ENCODE measurements at regions not wholly inside any gene's neighbourhood (a gene's known extent, or its start where the extent isn't known, plus 50 kb on each side); places are given as distances from the start of the nearest gene placed in this dataset.

DNA sequence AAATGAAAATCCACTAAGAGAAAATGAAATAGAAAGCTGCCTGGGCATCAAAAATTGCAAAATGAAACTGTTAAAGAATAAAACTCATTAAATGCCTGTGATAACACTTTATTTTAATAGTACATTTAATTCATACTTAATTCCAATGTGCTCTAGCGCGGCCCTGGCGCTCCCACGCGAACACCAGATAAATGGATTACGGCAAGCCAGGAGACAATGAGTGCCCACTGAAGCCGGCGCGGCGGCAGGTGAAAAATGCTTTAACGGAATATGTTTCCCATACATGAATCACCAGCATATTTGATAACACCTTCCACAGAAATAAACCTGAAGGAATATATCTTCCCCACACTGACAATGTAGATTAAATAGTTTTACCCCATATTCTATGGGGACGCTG is 245.5 kb downstream of the RBFOX3 start:
- Histone ChIP-seq H3K4me3 (ENCODE audit: insufficient read depth, low read length, poor library complexity, severe bottlenecking) (no peak overlapping the region), H4K20me1 (ENCODE audit: low read depth, low read length) (no peaks in the 10 kb centered on the region), H3K9ac (ENCODE audit: low read length) (no peak overlapping the region), H3K4me2 (ENCODE audit: low read depth, low read length, poor library complexity, severe bottlenecking) (no peak overlapping the region), H3K9me2 (replicated peaks; ENCODE audit: insufficient read depth, low read length) (no peaks in the 10 kb centered on the region), H3K36me3 (ENCODE audit: low read length) (no peaks in the 10 kb centered on the region), H2AFZ (ENCODE audit: low read depth, low read length, severe bottlenecking) (no peak overlapping the region), H3F3A (ENCODE audit: insufficient read depth) (no peaks in the 10 kb centered on the region), H3K27me3 (ENCODE audit: low read length) (no peaks in the 10 kb centered on the region), H3K79me2 (ENCODE audit: insufficient read depth, low read length) (no peaks in the 10 kb centered on the region), H3K9me3 (ENCODE audit: insufficient read depth, low read length) (no peaks in the 10 kb centered on the region), H3K27ac (ENCODE audit: low read depth, low read length) (no peak overlapping the region)
- TF ChIP-seq, protein P1, sequence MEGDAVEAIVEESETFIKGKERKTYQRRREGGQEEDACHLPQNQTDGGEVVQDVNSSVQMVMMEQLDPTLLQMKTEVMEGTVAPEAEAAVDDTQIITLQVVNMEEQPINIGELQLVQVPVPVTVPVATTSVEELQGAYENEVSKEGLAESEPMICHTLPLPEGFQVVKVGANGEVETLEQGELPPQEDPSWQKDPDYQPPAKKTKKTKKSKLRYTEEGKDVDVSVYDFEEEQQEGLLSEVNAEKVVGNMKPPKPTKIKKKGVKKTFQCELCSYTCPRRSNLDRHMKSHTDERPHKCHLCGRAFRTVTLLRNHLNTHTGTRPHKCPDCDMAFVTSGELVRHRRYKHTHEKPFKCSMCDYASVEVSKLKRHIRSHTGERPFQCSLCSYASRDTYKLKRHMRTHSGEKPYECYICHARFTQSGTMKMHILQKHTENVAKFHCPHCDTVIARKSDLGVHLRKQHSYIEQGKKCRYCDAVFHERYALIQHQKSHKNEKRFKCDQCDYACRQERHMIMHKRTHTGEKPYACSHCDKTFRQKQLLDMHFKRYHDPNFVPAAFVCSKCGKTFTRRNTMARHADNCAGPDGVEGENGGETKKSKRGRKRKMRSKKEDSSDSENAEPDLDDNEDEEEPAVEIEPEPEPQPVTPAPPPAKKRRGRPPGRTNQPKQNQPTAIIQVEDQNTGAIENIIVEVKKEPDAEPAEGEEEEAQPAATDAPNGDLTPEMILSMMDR (IDR thresholded peaks at IDR 0.05; ENCODE audit: insufficient read depth, low read length, poor library complexity, severe bottlenecking) = no peak
- TF ChIP-seq EZH2phosphoT487 (conservative IDR thresholded peaks at IDR 0.05; ENCODE audit: low read length) = no peak

DNA sequence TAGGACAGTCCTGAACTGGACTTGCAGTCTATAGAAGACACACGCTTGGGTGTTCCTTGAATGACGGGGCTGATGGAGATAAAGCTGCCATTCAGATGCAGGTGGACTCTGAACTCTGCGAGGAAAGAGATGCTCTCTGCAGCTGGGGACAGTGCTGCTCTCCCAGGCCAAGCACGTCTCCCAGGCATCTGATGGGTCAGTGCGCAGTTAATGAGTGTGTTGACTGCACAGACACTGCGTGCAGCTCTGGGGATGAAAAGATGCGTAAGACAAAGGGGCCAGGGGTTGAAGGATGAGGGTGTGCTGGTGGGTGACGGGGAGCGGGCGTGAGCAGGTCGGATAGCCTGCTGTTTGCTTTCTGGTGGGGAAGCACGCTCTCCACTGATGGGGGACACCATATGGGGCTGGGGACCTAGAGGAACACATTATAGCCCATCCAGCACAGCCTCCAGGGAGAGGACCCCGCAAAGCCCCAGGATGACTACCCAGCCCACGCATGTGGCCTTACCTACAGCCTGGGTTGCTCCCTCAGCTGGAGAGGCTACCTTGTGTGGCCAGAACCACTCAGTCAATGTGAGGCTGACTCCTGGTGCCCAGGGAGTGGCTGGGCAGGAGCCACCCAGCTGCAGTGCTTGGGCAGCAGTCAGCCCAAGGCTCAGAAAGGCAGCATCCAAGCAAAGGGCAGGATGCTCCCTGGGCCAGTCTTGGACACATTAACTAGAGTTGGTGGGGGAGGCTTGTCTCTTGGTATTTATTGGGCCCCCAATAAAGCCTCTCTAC is 246.3 kb downstream of the RBFOX3 start:
- Histone ChIP-seq H3K27ac (ENCODE audit: low read depth, low read length) (no peak overlapping the region), H3K36me3 (ENCODE audit: low read length) (no peaks in the 10 kb centered on the region), H3K9me2 (replicated peaks; ENCODE audit: insufficient read depth, low read length) (no peaks in the 10 kb centered on the region), H3K9ac (ENCODE audit: low read length) (no peak overlapping the region), H3K27me3 (ENCODE audit: low read length) (no peaks in the 10 kb centered on the region), H3K4me3 (ENCODE audit: insufficient read depth, low read length, poor library complexity, severe bottlenecking) (no peak overlapping the region), H3K9me3 (ENCODE audit: insufficient read depth, low read length) (no peaks in the 10 kb centered on the region), H2AFZ (ENCODE audit: low read depth, low read length, severe bottlenecking) (no peak overlapping the region), H3K79me2 (ENCODE audit: insufficient read depth, low read length) (no peaks in the 10 kb centered on the region), H4K20me1 (ENCODE audit: low read depth, low read length) (no peaks in the 10 kb centered on the region), H3K4me2 (ENCODE audit: low read depth, low read length, poor library complexity, severe bottlenecking) (no peak overlapping the region), H3F3A (ENCODE audit: insufficient read depth) (no peaks in the 10 kb centered on the region)
- TF ChIP-seq, protein P1 (IDR thresholded peaks at IDR 0.05; ENCODE audit: insufficient read depth, low read length, poor library complexity, severe bottlenecking) = no peak
- no peak for TF ChIP-seq EZH2phosphoT487 (conservative IDR thresholded peaks at IDR 0.05; ENCODE audit: low read length)

DNA sequence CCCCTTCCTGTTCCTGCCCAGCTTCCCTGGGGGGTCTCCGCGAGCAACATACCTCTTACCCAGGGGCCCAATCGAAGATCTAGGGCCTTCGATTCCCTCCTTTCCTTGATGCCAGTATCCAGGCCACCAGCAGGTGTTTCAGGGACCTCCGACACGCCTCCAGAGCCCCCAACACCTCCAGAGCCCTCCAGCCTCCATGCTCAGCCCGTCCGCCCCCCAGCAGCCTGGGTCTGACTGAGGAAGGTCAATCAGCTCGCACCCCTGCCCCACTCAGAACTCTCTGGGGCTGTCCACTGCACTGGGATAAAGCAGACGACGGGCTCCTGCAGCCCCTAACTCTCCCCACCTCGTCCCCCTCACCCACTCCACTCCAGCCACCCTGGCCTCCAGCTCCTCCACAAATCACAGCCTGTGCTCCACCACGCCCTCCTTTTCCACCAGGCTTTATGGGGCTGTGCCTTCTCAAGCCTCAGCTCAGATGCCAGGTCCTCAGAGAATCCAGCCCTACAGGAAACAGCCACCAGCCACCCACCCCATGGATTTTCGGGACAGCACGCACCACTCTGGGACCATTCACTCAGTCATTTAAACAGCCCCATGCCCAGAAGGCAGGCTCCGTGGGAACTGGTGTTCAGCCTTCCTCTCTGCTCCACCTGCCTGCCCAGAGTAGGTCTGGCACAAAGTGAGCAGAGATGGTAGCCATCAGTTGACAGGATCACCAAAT is 247.1 kb downstream of the RBFOX3 start:
- no peaks in the 10 kb centered on the region for H4K20me1 ChIP-seq (ENCODE audit: low read depth, low read length)
- H3K4me2 ChIP-seq (ENCODE audit: low read depth, low read length, poor library complexity, severe bottlenecking) = no peak overlapping the region
- no peaks in the 10 kb centered on the region for H3K79me2 ChIP-seq (ENCODE audit: insufficient read depth, low read length)
- H2AFZ ChIP-seq (ENCODE audit: low read depth, low read length, severe bottlenecking) = no peak overlapping the region
- H3K27ac ChIP-seq (ENCODE audit: low read depth, low read length) = no peak overlapping the region
- H3K9me2 ChIP-seq (replicated peaks; ENCODE audit: insufficient read depth, low read length) = no peaks in the 10 kb centered on the region
- no peaks in the 10 kb centered on the region for H3K27me3 ChIP-seq (ENCODE audit: low read length)
- H3K9ac ChIP-seq (ENCODE audit: low read length) = no peak overlapping the region
- TF ChIP-seq, protein P1 (IDR thresholded peaks at IDR 0.05; ENCODE audit: insufficient read depth, low read length, poor library complexity, severe bottlenecking) = no peak
- no peak for TF ChIP-seq EZH2phosphoT487 (conservative IDR thresholded peaks at IDR 0.05; ENCODE audit: low read length)
- H3K9me3 ChIP-seq (ENCODE audit: insufficient read depth, low read length) = no peaks in the 10 kb centered on the region
- H3F3A ChIP-seq (ENCODE audit: insufficient read depth) = no peaks in the 10 kb centered on the region
- no peak overlapping the region for H3K4me3 ChIP-seq (ENCODE audit: insufficient read depth, low read length, poor library complexity, severe bottlenecking)
- no peaks in the 10 kb centered on the region for H3K36me3 ChIP-seq (ENCODE audit: low read length)

Measured in SU-DHL-6 (cell line).